ENCODE measurements at regions not wholly inside any gene's neighbourhood (a gene's known extent, or its start where the extent isn't known, plus 50 kb on each side); places are given as distances from the start of the nearest gene placed in this dataset.

DNA sequence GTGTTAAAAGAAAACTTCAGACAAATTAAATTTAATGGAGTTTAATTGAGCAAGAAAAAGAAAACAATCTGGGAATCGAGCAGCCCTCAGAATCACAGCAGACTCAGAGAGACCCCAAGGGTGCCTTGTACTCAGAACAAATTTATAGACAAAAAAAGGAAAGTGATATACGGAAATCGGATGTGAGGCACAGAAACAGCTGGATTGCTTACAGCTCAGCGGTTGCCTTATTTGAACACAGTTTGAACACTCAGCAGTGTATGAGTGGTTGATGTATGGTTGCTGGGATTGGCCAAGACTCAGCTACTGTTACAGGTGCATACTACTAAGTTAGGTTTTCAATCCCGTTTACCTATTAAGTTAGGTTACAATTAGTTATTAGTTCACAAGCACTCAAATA, 103.8 kb upstream of the LYZL1 start:
- TF ChIP-seq, protein P1, sequence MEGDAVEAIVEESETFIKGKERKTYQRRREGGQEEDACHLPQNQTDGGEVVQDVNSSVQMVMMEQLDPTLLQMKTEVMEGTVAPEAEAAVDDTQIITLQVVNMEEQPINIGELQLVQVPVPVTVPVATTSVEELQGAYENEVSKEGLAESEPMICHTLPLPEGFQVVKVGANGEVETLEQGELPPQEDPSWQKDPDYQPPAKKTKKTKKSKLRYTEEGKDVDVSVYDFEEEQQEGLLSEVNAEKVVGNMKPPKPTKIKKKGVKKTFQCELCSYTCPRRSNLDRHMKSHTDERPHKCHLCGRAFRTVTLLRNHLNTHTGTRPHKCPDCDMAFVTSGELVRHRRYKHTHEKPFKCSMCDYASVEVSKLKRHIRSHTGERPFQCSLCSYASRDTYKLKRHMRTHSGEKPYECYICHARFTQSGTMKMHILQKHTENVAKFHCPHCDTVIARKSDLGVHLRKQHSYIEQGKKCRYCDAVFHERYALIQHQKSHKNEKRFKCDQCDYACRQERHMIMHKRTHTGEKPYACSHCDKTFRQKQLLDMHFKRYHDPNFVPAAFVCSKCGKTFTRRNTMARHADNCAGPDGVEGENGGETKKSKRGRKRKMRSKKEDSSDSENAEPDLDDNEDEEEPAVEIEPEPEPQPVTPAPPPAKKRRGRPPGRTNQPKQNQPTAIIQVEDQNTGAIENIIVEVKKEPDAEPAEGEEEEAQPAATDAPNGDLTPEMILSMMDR (IDR thresholded peaks at IDR 0.05): no peak
- TF ChIP-seq POLR2A (IDR thresholded peaks at IDR 0.05): no peak

Data from heart left ventricle (tissue), 13 donors.